Retinal pigment epithelial cell (primary cell): ENCODE measurements at regions not wholly inside any gene's neighbourhood (a gene's known extent, or its start where the extent isn't known, plus 50 kb on each side); places are given as distances from the start of the nearest gene placed in this dataset.
A peak's percentile ranks its signal among the peaks of the same experiment; 100 is the strongest.

Experiments
- DNase-seq: peaks from one replicate; pipeline ENCODE4 v3.0.0-alpha.2; 2010; ENCODE audit warnings: low read depth
- H3K4me3 ChIP-seq: 2 replicates; pipeline ENCODE4 v1.5.1; 2011; ENCODE audit warnings: mild to moderate bottlenecking, low read length, control low read depth, moderate library complexity
- CTCF ChIP-seq: conservative IDR thresholded peaks from 2 replicates; pipeline ENCODE4 v1.5.1; 2011; ENCODE audit warnings: low read depth, low read length, control low read depth, inconsistent platforms

GRCh38 chr3:17848102-17848501 is 105.7 kb upstream of the TBC1D5 start:
- TF ChIP-seq CTCF, result no peak
- H3K4me3 ChIP-seq, result no peak overlapping the region
- no peak for DNase-seq

GRCh38 chr3:17847156-17847555 is 104.7 kb upstream of the TBC1D5 start:
- no peak for DNase-seq
- no peak for TF ChIP-seq CTCF
- H3K4me3 ChIP-seq, result no peak overlapping the region

- no peak for DNase-seq
- no peak for TF ChIP-seq CTCF
- no peak overlapping the region for H3K4me3 ChIP-seq
These were observed 104.0 kb upstream of the TBC1D5 start for GRCh38 chr3:17846466-17846865.

GRCh38 chr3:17845026-17845812 is 102.8 kb upstream of the TBC1D5 start:
- DNase-seq, result no peak
- TF ChIP-seq CTCF, result no peak
- H3K4me3 ChIP-seq, result no peak overlapping the region

GRCh38 chr3:17844236-17844635 is 101.8 kb upstream of the TBC1D5 start:
- no peak overlapping the region for H3K4me3 ChIP-seq
- no peak for DNase-seq
- TF ChIP-seq CTCF, result no peak

GRCh38 chr3:17841190-17841828 is 98.9 kb upstream of the TBC1D5 start:
- no peak overlapping the region for H3K4me3 ChIP-seq
- no peak for DNase-seq
- TF ChIP-seq CTCF, result peak; percentile 98

- DNase-seq, result no peak
- H3K4me3 ChIP-seq, result no peak overlapping the region
- TF ChIP-seq CTCF, result no peak
These were observed 98.2 kb upstream of the TBC1D5 start for GRCh38 chr3:17840651-17841050.
